NCI-H2196 treated with DMSO at 0.1 percent for 48 hours (cell line): ENCODE measurements at regions not wholly inside any gene's neighbourhood (a gene's known extent, or its start where the extent isn't known, plus 50 kb on each side); places are given as distances from the start of the nearest gene placed in this dataset.

Experiments used
- DNase-seq: peaks from one replicate; lab custom pipeline; 2025; ENCODE audit not compliant: unreplicated experiment; lab: John Stamatoyannopoulos, UW

DNA sequence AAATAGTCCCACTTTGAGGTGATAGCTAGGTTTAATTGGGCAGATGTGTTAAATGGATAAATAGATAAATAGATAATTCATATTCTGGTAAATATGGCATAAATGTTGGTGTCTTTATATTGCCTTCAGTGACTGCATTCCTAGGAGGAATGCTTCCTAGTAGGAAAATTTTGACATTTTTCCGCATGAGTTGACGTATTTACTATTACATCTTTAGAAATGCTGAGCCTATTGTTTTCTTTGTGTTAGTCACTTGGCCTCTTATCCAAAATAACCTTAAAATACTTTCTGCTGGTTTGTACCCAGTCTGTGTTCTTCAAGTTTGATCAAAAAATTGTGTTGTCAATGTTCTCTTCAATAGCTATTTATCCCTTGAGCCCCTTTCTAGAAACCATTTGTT, 495.6 kb upstream of the ZEB2 start:
- DNase-seq: no peak

DNA sequence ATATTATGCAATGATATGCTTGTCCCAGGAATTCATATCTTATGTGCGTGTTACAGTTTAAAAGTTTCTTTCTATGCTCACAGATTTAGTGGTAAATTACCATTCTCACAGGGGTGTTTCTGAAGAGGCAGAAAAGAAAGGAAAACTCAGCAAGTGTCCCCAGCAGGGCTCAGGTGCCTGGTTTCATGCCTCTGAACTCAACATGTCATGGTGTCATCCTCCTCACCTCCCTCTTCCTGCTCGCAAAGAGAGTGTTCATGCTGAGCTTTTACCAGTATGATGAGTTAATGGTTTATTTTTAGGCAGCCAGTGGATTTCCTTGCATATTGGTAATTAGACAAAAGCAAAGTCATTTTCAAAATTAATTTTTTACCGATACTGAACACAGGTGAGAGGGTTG, 492.9 kb upstream of the ZEB2 start:
- DNase-seq: no peak

DNA sequence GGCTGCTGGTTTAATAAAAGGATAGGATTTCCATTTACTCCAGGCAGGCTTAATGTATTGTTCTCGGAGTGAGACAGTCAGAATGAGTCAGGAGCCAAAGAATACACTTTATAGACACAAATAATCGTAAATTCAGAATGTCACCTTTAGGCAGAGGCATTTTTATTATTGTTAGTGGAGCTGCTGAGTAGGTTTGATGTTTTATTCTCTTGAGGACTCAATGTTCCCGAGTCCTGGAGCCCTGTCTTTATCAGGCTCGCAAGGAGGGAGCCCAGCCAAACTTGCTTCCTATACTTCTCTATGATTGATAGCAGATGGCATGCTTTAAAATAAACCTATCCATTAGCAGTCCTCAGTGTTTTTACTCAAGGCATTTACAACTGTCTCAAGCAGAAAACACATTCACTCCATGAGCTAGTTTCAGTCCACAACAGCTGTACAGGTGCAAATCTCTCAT, 492.3 kb upstream of the ZEB2 start:
- no peak for DNase-seq

DNA sequence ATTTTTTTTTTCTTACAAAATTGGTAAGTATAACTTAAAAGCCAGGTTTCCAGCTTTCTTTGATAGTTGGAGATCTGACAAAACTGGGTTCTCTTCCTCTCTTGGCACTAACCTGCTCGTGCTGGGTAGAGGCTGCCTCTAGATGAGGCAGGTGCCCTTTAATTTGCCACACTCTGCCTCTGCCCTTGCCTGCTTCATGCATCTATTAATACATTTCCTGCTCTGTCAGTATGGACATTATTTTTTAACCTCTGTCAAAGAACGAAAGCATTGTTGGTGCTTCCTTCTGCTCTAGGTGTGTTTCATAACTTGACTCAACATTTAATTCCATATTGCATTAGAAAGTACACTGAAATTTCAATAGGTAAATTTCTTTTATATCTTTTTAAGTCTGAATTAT, 490.7 kb upstream of the ZEB2 start:
- no peak for DNase-seq

DNA sequence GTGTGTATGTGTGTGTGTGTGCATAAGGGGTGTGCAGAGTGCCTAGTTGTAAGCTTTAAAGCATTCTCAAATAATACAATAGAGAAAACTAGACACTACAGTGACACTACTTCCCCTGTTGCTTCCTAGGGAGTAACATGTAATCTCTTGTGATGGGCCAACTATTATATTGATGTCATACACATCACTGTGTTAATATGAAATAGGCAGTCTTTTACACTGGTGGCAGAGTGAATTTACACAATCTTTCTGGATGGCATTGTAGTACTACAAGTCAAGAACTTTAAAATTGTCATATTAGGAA, 488.0 kb upstream of the ZEB2 start:
- no peak for DNase-seq

DNA sequence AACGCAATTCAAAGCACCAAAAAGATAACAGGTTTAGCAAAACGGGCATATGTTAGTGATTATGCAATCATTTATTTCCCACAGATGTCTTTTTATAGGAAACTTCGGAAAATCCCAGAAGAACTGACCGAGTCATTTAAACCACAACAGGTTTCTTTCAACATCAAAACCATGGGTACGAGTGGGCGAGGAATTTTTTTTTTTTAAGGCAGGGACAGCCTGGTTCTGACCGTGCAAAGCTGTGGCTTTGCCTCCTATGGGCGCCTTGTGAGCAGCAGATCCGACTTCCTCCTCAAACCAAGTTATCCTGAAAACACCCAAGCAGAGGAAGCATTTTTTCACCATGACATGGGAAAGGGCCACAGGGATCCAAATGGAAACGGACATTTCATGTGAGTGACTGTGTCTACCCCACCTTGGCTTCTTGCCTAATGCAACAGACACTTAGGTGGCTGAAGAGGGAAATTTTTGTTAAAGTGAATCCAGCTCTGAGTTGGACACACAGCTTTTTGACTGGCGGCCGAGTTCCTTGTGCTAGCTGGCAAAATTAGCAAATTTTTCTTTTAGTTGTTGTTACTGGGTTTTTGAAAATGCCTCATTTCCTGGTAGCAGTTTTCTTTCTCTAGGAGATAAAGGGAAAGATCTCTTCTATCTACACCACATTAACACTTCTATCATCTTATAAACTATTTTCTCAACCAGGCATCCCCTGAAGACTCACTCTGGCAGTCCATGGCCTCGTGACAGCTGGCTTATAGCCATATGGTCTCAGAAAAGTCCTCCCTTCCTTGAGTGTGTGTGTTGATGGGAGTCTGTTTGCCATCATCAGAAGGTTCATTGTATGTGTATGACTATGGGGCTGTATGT, 487.4 kb upstream of the ZEB2 start:
- DNase-seq: no peak

DNA sequence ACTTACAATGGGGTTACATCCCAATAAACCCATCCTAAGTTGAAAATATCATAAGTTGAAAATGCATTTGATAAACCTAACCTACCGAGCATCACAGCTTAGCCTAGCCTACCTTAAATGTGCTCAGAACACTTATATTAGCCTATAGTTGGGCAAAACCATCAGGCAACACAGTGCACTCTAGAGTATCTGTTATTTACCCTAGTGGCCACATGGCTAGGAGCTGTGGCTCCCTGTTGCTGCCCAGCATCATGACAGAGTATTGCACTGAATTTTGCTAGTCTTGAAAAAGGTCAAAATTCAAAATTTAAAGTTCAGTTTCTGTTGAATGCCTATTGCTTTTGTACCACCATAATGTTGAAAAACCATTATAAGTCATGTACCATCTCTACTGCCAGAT, 482.7 kb upstream of the ZEB2 start:
- DNase-seq: no peak

DNA sequence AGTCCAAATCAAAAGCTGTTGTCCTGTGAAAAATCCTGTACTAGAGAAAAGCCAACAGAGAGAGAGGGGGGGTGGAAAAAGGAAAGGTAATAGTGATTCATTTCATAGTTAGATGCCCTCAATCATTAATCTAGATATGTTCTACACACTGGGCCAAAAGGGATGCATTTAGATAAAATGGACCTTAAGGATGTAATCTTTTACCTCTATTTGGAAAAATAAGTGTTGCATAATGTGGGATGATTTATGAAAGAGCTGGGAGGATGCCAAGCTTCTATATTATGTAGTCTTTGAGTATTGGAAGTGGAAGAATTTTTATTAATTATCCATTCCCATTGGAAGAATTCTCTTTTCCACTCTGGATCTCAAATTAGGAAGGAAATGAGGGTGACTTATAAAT, 480.5 kb upstream of the ZEB2 start:
- no peak for DNase-seq

DNA sequence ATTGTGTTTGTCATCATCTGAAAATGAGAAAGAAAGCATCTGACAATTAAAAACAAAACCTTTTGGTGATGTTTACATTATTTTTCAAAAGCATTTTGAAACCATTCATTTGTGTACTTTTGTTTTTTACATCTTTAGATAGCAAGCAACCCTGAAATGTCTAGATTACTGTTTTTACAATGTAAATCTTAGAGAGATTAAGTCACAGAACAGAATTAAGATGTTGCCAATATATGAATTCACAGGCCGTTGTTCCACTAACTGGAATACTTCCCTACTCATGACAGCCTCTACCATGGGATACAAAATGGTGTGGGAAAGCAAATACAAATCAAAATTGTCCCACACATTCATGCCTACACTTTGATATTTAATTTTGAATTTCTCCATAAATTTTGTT, 480.0 kb upstream of the ZEB2 start:
- no peak for DNase-seq

DNA sequence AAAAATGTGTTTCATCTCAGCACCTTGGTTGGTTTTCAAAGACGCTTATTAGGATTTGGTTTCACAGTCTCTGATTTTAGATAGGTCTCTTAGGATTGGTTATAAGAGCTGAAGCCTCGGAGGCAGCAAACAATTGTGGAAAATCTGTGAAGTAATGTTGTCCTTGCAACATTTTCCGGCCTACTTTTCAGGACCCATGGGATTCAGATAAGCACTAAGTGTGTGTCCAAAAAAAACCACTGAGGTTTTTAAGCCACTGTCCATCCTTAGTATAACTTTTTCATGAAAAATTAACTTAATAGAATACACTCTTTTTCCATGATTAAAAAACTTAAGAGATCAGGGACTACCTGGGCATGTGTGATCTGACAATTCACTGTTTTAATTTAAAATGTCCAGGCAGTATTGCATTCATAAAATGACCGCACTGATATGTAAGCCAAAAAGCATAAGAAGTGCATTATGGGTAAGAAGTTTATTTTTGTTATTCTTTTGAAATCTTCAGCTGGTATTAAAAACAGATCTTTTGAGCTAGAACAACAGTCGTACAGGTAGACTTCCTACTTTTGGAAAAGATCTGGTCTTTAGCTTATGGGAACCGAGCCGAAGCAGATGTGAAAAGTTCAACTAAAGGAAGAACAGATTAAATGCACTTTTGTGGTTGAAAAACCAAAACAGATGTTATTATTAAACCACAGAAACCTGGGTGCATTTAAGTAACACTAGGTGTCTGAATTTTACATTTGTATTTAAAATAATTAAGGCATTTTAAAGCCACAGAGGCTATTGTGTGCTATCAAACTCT, 479.4 kb upstream of the ZEB2 start:
- no peak for DNase-seq

DNA sequence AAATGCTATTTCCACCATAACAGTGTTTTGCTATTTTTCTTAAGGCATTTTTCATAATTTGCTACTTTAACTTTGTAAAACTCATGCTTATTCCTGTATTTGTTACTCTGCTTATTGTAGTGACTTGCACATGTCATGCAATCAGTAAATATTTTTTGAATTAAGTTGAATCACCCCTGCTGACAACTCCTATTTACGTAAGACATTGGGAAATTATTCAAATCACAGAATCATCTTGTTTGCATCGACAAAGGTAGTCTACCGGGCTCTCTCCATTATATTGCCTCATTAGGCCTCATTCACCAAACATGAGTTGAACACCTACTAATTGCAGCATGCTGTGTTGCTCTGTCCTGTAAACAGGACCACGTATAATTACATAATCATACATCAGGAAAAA, 478.5 kb upstream of the ZEB2 start:
- no peak for DNase-seq

DNA sequence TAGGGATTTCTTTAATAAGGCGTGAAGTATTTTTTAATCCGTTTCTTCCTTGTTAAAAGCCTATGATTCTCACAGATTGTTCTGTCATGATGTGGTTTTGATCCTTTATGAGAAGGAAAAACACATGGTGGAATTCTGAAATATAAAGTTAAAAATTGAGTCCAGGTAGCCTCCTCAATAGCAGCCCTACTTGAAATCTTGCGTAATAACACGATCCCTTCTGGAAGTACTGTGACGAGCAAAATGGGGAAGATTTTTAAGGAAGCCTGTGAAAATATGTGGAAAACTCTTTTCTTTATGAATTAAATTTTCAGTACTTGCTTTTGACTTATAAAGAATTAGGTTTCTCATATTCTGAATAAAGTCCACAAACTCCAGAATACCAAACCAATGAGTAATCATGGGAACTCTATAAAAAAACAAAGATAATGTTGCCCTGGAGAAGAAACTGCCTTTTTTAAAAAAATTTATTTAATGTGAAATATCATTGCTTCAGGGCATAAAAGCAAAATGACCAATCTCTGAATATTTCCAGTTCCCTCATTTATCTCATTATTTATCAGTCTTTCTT, 476.4 kb upstream of the ZEB2 start:
- no peak for DNase-seq

DNA sequence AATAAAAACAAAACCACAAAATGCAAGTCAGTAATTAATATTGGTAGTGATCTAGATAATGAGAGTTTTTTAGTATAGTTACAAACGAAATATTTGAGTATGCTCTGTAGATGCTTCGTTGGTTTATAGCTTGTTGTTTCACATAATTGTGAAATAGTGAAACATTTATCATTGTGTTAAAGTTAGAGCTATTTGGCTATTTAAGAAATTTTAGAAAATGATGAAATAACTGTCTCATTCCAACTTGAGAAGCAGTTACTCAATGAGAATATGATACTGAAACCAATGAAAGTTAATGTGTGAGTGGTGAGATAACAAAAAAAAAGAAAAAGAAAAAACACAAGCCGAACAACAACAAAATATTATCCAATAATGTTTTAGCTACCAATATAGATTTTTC, 475.6 kb upstream of the ZEB2 start:
- no peak for DNase-seq

DNA sequence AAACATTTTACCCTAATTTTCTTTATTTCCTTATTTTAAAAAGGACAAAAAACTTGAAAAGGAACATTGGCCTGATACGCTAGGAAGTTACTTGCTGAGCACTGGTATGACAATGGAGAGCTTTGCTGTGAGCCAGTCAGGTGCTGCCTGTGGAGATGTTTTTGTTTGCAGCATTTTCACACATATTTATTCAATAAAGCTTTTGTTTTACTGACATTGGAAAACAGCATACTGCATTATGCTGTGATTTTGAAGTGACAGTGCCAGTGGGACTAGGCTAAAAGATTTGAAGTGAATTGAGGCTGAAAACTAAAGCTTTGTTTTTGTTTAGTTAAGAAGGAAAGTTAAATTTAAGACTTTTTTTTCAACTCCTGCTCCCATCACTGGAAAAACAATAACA, 470.7 kb upstream of the ZEB2 start:
- no peak for DNase-seq

DNA sequence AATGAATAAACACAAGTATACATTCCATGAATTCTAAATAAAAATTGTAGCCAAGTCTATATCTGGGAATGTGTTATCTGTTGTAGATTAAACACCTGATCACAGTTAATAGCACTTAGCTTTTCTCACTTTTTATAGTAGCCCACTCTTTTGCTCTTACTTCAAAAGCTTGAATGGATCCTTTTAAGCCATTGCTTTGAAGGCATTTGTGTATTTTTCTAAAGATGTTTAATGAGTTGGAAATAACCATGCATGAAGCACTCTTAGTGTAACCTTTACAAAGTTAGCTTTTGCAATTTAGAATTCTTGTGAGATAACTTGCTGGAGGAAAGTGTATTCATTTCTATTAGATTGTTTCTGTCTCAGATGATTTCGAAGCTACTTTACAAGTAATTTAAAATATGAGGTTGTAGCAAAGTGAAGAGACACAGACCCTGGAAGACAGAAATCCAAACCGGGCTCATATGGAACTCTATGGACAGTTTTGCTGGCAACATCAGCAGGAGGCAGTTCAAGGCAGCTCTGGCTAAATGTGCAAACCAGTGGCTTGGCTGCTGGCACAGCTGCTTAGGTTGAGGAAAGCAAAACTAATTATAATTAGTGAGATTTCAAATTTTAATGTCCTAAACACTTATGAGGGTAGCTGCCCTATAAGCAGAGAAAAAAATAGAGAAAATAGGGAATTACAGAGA, 469.8 kb upstream of the ZEB2 start:
- no peak for DNase-seq

DNA sequence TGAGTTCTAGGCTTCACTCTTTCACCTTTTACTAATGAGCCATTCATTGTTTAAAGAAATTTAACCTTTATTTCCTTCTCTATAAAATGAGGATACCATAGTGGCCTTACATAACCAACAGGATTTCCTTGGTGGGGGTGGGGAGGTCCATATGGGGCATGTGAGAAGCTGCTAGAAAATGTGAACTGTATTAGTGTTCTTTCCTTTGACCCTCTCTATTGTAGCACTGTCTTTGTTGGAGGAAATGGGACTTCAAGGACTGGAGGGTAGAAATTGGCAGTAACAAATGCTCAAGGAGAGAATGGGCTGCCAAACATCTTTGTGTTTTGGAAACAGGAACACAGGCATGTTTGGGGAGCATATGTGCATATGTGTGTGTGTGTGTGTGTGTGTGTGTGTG, 468.7 kb upstream of the ZEB2 start:
- DNase-seq: no peak

DNA sequence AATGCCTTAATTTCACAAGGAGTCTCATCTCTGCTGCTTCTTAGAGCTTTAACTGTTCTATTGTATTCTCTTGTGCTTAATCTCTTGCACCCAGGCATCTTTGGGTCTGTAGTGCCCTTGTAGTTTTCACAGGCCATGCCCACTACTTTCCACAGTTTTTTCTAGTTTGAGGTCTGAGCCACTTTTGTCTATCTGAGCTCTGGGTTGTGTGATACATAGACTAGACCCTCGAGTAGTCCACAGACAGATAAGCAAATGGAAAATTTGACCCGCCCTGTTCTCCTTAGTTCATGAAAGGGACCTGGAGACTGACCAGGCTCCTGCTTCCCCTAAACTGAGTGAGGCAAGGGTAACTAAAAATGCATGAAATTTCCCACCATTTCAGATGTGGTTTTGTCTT, 466.8 kb upstream of the ZEB2 start:
- DNase-seq: no peak

DNA sequence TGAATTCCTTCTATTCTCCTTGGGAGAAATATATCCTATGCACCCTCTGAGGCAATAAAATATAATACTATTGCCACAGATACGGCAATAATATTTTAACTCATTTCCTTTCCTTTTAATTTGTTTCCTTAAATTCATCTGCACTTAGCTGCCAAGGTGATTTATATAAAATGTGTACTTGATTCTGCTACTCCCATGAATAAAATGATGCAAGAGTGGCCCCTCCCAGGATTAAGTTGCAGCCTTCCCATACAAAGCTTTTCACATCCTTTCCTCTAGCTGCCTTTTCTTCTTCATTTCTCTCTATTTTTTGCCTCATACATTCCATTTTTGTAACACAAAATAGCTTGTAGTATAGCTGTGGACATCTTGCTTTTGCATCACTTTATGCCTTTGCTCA, 464.1 kb upstream of the ZEB2 start:
- no peak for DNase-seq

DNA sequence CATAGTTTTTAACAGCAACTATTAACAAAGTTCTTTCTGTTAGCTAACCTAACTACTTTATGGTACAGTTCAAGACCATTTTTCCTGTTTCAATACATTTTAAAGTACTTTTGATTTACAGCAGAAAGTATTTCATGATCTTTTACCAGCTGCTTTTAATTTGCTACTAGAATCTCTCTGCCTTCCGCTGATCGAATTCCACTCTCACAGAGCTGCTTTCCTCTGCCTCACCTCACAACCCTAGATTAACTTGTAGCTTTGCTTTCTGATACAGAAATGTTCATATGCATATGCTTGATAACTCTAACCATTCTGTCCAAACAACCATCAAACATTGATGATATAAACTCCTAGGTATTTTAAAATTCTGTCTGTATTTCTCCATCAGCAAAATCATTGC, 463.2 kb upstream of the ZEB2 start:
- no peak for DNase-seq

DNA sequence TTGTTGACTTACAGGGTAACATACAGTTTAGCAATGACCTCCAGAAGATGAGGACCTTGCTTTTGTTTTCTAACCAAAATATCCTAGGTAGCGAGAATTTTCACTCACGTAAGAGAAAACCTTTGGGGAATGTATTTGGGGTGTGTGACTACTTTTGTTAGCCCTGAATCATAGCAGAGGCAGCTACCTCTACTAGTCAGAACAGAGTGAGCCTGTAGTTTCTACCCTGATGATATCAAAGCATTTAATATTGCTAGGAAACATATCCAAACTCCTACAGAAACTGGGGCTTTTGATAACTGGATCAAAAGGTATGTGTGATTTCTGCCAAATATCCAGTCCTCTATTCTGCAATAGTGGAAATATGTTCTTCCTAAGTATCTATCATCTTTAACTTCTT, 462.6 kb upstream of the ZEB2 start:
- no peak for DNase-seq

DNA sequence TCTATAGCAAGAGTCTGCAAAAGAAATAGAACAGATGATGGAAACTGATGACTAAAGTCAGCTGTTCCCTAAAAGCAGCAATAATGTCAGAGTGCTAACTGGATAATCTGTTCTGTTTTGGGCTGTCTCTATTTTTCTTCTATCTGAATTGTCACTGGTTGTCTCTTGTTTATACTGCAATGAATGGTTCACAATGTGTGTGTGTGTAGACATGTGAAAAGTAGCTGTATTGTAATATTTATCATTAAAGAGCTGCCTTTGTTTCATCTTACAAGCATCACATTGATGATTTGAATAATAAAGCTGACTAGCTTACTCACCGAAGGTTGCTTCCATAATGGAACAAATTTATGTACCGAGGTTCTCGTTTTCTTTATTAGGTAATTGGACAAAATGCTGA, 456.0 kb upstream of the ZEB2 start:
- no peak for DNase-seq

DNA sequence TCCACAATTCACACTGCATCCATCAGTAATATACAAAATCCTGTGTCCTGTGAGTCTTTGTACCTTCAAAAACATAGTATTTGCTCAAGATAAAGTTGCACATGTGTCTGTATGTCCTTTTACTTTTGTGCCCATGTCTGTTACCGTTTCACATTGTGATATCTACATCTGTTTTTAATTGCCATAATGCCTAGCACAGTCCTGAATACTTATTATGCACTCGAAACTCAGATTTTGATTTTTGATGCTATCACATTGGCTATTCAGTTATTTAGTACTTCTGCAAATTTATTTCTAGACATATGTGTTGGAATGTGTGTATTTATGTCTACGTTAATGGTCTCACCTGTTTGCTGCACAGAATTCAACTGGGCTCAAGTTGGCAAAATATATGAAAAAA, 452.8 kb upstream of the ZEB2 start:
- DNase-seq: no peak
